ENCODE measurements at regions not wholly inside any gene's neighbourhood (a gene's known extent, or its start where the extent isn't known, plus 50 kb on each side); places are given as distances from the start of the nearest gene placed in this dataset.

GRCh38 chr17:12530161-12530560 is 135.5 kb upstream of the MYOCD start:
- TF ChIP-seq CTCF (optimal IDR thresholded peaks at IDR 0.05 in 1 of 3, IDR thresholded peaks at IDR 0.05 in 1 of 3, conservative IDR thresholded peaks at IDR 0.05 in 1 of 3; ENCODE audit: extremely low read depth in 1 of 3, insufficient read depth in 2 of 3, low read length in 3 of 3) (no peak), EZH2 (IDR thresholded peaks at IDR 0.05; ENCODE audit: low read length) (no peak)
